H9 (cell line): ENCODE measurements at regions not wholly inside any gene's neighbourhood (a gene's known extent, or its start where the extent isn't known, plus 50 kb on each side); places are given as distances from the start of the nearest gene placed in this dataset.

Experiments used
- DNase-seq: peaks from one replicate; pipeline ENCODE4 v3.0.0-alpha.2; 2017
- H2AFZ ChIP-seq: one replicate; pipeline ENCODE4 v1.6.1; 2013; ENCODE audit warnings: mild to moderate bottlenecking, low read length, control low read depth, moderate library complexity
- H2AK5ac ChIP-seq: 2 replicates; pipeline ENCODE4 v1.6.1; 2013; ENCODE audit warnings: low read length, control low read depth, mixed read lengths; ENCODE audit not compliant: insufficient read length
- H2BK120ac ChIP-seq: one replicate; pipeline ENCODE4 v1.6.1; 2013; ENCODE audit warnings: low read depth, mild to moderate bottlenecking, low read length, control low read depth, inconsistent platforms; ENCODE audit not compliant: poor library complexity, severe bottlenecking
- H2BK12ac ChIP-seq: 2 replicates; pipeline ENCODE4 v1.6.1; 2013; ENCODE audit warnings: low read length, control low read depth, mixed read lengths, low read depth; ENCODE audit not compliant: insufficient read length
- H2BK15ac ChIP-seq: 2 replicates; pipeline ENCODE4 v1.6.1; 2013; ENCODE audit warnings: low read depth, low read length, control low read depth
- H2BK20ac ChIP-seq: one replicate; pipeline ENCODE4 v1.6.1; 2013; ENCODE audit warnings: low read depth, mild to moderate bottlenecking, low read length, control low read depth, inconsistent platforms; ENCODE audit not compliant: poor library complexity, severe bottlenecking
- H2BK5ac ChIP-seq: 2 replicates; pipeline ENCODE4 v1.6.1; 2013; ENCODE audit warnings: low read length, control low read depth, mixed read lengths; ENCODE audit not compliant: insufficient read length
- H3K14ac ChIP-seq: 2 replicates; pipeline ENCODE4 v1.6.1; 2013; ENCODE audit warnings: low read length, control low read depth; ENCODE audit not compliant: insufficient read depth
- H3K18ac ChIP-seq: 2 replicates; pipeline ENCODE4 v1.6.1; 2013; ENCODE audit warnings: low read depth, mild to moderate bottlenecking, mixed read lengths, low read length, control low read depth; ENCODE audit not compliant: insufficient read length
- H3K23ac ChIP-seq: 2 replicates; pipeline ENCODE4 v1.6.1; 2013; ENCODE audit warnings: low read length, control low read depth, mixed read lengths, low read depth; ENCODE audit not compliant: insufficient read length
- H3K23me2 ChIP-seq: 2 replicates; pipeline ENCODE4 v1.6.1; 2013; ENCODE audit warnings: low read depth, mild to moderate bottlenecking, mixed read lengths, low read length, control low read depth; ENCODE audit not compliant: insufficient read length, poor library complexity, severe bottlenecking
- H3K27ac ChIP-seq: 2 replicates; pipeline ENCODE4 v1.5.1; 2013; ENCODE audit warnings: low read length, control low read depth, mixed read lengths, low read depth; ENCODE audit not compliant: insufficient read length
- H3K27me3 ChIP-seq: 2 replicates; pipeline ENCODE4 v1.6.1; 2013; ENCODE audit warnings: low read length, control low read depth, inconsistent platforms; ENCODE audit not compliant: insufficient read depth
- H3K4ac ChIP-seq: 2 replicates; pipeline ENCODE4 v1.6.1; 2013; ENCODE audit warnings: low read depth, mild to moderate bottlenecking, control low read depth, inconsistent platforms, low read length, moderate library complexity
- H3K4me1 ChIP-seq: 2 replicates; pipeline ENCODE4 v1.6.1; 2013; ENCODE audit warnings: low read length, control low read depth, inconsistent platforms; ENCODE audit not compliant: insufficient read depth
- H3K4me2 ChIP-seq: 2 replicates; pipeline ENCODE4 v1.6.1; 2013; ENCODE audit warnings: low read length, control low read depth, mixed read lengths; ENCODE audit not compliant: insufficient read length, insufficient read depth
- H3K56ac ChIP-seq: 2 replicates; pipeline ENCODE4 v1.6.1; 2013; ENCODE audit warnings: low read depth, mild to moderate bottlenecking, mixed read lengths, low read length, control low read depth; ENCODE audit not compliant: insufficient read length
- H3K79me1 ChIP-seq: 2 replicates; pipeline ENCODE4 v1.6.1; 2013; ENCODE audit warnings: low read depth, mild to moderate bottlenecking, moderate library complexity, low read length, control low read depth, inconsistent platforms; ENCODE audit not compliant: insufficient read depth, poor library complexity, severe bottlenecking
- H3K79me2 ChIP-seq: 2 replicates; pipeline ENCODE4 v1.6.1; 2013; ENCODE audit warnings: low read length, control low read depth, inconsistent platforms; ENCODE audit not compliant: insufficient read depth
- H3K9ac ChIP-seq: 2 replicates; pipeline ENCODE4 v1.6.1; 2013; ENCODE audit warnings: low read length, control low read depth, mixed read lengths; ENCODE audit not compliant: insufficient read length; ENCODE audit errors: extremely low read depth
- H3K9me3 ChIP-seq: one replicate; pipeline ENCODE4 v1.6.1; 2013; ENCODE audit warnings: low read depth, low read length, inconsistent platforms; ENCODE audit not compliant: control insufficient read depth
- H3T11ph ChIP-seq: one replicate; pipeline ENCODE4 v1.6.1; 2013; ENCODE audit warnings: mild to moderate bottlenecking, low read length, control low read depth, inconsistent platforms
- H4K20me1 ChIP-seq: one replicate; pipeline ENCODE4 v1.6.1; 2013; ENCODE audit not compliant: control insufficient read depth, insufficient read length, insufficient read depth
- H4K5ac ChIP-seq: 2 replicates; pipeline ENCODE4 v1.6.1; 2013; ENCODE audit warnings: low read depth, mild to moderate bottlenecking, mixed read lengths, low read length, control low read depth; ENCODE audit not compliant: insufficient read length
- H4K8ac ChIP-seq: replicated peaks from 2 replicates; pipeline ENCODE4 v1.6.1; 2013; ENCODE audit warnings: low read length, control low read depth, mixed read lengths, low read depth; ENCODE audit not compliant: insufficient read length
- H4K91ac ChIP-seq: 2 replicates; pipeline ENCODE4 v1.6.1; 2013; ENCODE audit warnings: low read depth, mild to moderate bottlenecking, moderate library complexity, mixed read lengths, low read length, control low read depth; ENCODE audit not compliant: insufficient read length
- H3K27ac Mint-ChIP-seq, 3 experiments: 2 replicates in 2 of 3; 3 replicates in 1 of 3; pipeline ENCODE4 v1.8.0; 2020 to 2021; ENCODE audit warnings: mixed read lengths in 3 of 3, mild to moderate bottlenecking in 1 of 3, moderate library complexity in 1 of 3
- H3K27me3 Mint-ChIP-seq: 2 replicates; pipeline ENCODE4 v1.8.0; 2021; ENCODE audit warnings: low read depth, mild to moderate bottlenecking, moderate library complexity, mixed read lengths
- H3K36me3 Mint-ChIP-seq, 3 experiments: 2 replicates in 2 of 3; 3 replicates in 1 of 3; pipeline ENCODE4 v1.8.0; 2020 to 2021; ENCODE audit warnings: low read depth in 3 of 3, mixed read lengths in 3 of 3; ENCODE audit not compliant: insufficient read depth in 1 of 3
- H3K4me1 Mint-ChIP-seq, 2 experiments: 2 replicates each; pipeline ENCODE4 v1.8.0; 2020; ENCODE audit warnings: mixed read lengths in 2 of 2
- H3K4me3 Mint-ChIP-seq, 2 experiments: 2 replicates in 1 of 2; 3 replicates in 1 of 2; pipeline ENCODE4 v1.8.0; 2020 to 2021; ENCODE audit warnings: mild to moderate bottlenecking in 2 of 2, mixed read lengths in 2 of 2, moderate library complexity in 1 of 2
- H3K9me3 Mint-ChIP-seq, 2 experiments: 2 replicates in 1 of 2; 3 replicates in 1 of 2; pipeline ENCODE4 v1.8.0; 2020; ENCODE audit warnings: mild to moderate bottlenecking in 2 of 2, mixed read lengths in 2 of 2, moderate library complexity in 1 of 2
- WGBS: extraction: QIAGEN DNeasy Blood & Tissue Kit; methylation state at CpG from one replicate; pipeline ENCODE4 v1.1.7; 2013; ENCODE audit warnings: missing lambda C conversion rate, low lambda C conversion rate, mixed read lengths; ENCODE audit not compliant: insufficient read length; ENCODE audit errors: extremely low coverage; 5-methylcytosine and 5-hydroxymethylcytosine counted together
- TF ChIP-seq, protein P1 (sequence below): fragments of 200-600 bp; sonication (generic); conservative IDR thresholded peaks from 3 replicates; pipeline ENCODE4 v1.8.0; 2021; ENCODE audit warnings: antibody characterized with exemption, mild to moderate bottlenecking

DNA sequence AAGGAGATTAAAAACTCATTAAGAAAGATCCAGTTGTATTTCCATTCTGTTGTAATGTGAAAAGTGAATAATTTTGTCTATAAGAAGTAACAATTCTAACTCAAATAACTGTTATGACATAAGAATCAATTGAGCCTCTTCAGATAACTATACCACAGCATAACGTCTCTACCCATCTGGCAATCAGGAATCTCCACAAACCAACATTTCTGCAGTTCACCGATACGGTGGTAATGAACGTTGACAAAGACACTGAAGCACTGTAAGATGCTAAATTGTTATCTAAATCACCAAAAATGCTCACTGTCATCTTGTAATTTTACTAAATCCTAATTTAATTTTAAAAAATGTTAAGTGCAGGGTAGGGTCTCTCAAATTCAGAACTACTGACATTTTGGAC lies 130.9 kb upstream of the USP15 start:
- H4K20me1 ChIP-seq = no peaks in the 10 kb centered on the region
- no peak overlapping the region for H2BK20ac ChIP-seq
- no peaks in the 10 kb centered on the region for H3K9me3 ChIP-seq
- H3K23me2 ChIP-seq = no peaks in the 10 kb centered on the region
- H3K14ac ChIP-seq = no peak overlapping the region
- H4K91ac ChIP-seq = no peak overlapping the region
- H2BK5ac ChIP-seq = no peak overlapping the region
- TF ChIP-seq, protein P1, sequence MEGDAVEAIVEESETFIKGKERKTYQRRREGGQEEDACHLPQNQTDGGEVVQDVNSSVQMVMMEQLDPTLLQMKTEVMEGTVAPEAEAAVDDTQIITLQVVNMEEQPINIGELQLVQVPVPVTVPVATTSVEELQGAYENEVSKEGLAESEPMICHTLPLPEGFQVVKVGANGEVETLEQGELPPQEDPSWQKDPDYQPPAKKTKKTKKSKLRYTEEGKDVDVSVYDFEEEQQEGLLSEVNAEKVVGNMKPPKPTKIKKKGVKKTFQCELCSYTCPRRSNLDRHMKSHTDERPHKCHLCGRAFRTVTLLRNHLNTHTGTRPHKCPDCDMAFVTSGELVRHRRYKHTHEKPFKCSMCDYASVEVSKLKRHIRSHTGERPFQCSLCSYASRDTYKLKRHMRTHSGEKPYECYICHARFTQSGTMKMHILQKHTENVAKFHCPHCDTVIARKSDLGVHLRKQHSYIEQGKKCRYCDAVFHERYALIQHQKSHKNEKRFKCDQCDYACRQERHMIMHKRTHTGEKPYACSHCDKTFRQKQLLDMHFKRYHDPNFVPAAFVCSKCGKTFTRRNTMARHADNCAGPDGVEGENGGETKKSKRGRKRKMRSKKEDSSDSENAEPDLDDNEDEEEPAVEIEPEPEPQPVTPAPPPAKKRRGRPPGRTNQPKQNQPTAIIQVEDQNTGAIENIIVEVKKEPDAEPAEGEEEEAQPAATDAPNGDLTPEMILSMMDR = no peak
- no peak overlapping the region for H3K23ac ChIP-seq
- no peak overlapping the region for H3K18ac ChIP-seq
- no peaks in the 10 kb centered on the region for H3K4me1 Mint-ChIP-seq
- no peak for DNase-seq
- H2AFZ ChIP-seq = no peak overlapping the region
- H3K79me1 ChIP-seq = no peaks in the 10 kb centered on the region
- H3K27me3 Mint-ChIP-seq = no peaks in the 10 kb centered on the region
- no peaks in the 10 kb centered on the region for H3K79me2 ChIP-seq
- H3K9me3 Mint-ChIP-seq = no peaks in the 10 kb centered on the region
- H2AK5ac ChIP-seq = no peak overlapping the region
- H3K27ac ChIP-seq = no peak overlapping the region
- H2BK12ac ChIP-seq = no peak overlapping the region
- H3K27ac Mint-ChIP-seq = no peak overlapping the region
- no peak overlapping the region for H3K56ac ChIP-seq
- H3T11ph ChIP-seq = no peak overlapping the region
- H4K8ac ChIP-seq = no peak overlapping the region
- H3K4me2 ChIP-seq = no peak overlapping the region
- H3K9ac ChIP-seq = no peak overlapping the region
- H4K5ac ChIP-seq = no peak overlapping the region
- H2BK15ac ChIP-seq = no peak overlapping the region
- WGBS = no CpG with 5 or more reads among the region's 4 CpGs
- no peaks in the 10 kb centered on the region for H3K36me3 Mint-ChIP-seq
- H3K4ac ChIP-seq = no peak overlapping the region
- H3K4me3 Mint-ChIP-seq = no peak overlapping the region
- H2BK120ac ChIP-seq = no peak overlapping the region
- H3K4me1 ChIP-seq = no peaks in the 10 kb centered on the region
- H3K27me3 ChIP-seq = no peaks in the 10 kb centered on the region
